ENCODE measurements at regions not wholly inside any gene's neighbourhood (a gene's known extent, or its start where the extent isn't known, plus 50 kb on each side); places are given as distances from the start of the nearest gene placed in this dataset.
"Not testable (repeated sequence)": the region's sequence is repeated elsewhere in the genome, so short reads cannot be mapped to it uniquely, and the experiment has no call there.

GRCh38 chr15:62272290-62272689 lies 107.2 kb upstream of the C2CD4B start:
- no peak overlapping the region for H3K27ac ChIP-seq
- no peak for TF ChIP-seq CTCF (IDR thresholded peaks at IDR 0.05)
- no peak for TF ChIP-seq ZFX (IDR thresholded peaks at IDR 0.05; ENCODE audit: borderline replicate concordance)

GRCh38 chr15:62275831-62276230 lies 110.7 kb upstream of the C2CD4B start:
- TF ChIP-seq CTCF (IDR thresholded peaks at IDR 0.05): no peak
- TF ChIP-seq ZFX (IDR thresholded peaks at IDR 0.05; ENCODE audit: borderline replicate concordance): no peak
- no peak overlapping the region for H3K27ac ChIP-seq

GRCh38 chr15:62277816-62278394 lies 112.8 kb upstream of the C2CD4B start:
- TF ChIP-seq CTCF (IDR thresholded peaks at IDR 0.05): no peak
- no peak for TF ChIP-seq ZFX (IDR thresholded peaks at IDR 0.05; ENCODE audit: borderline replicate concordance)
- H3K27ac ChIP-seq: no peak overlapping the region

GRCh38 chr15:62278534-62278933 lies 113.4 kb upstream of the C2CD4B start:
- no peak overlapping the region for H3K27ac ChIP-seq

GRCh38 chr15:62279041-62279440 lies 114.0 kb upstream of the C2CD4B start:
- H3K27ac ChIP-seq: no peak overlapping the region
- TF ChIP-seq CTCF (IDR thresholded peaks at IDR 0.05) (no peak), ZFX (IDR thresholded peaks at IDR 0.05; ENCODE audit: borderline replicate concordance) (no peak)

More at GRCh38 chr15:62278534-62278933, 113.4 kb upstream of the C2CD4B start:
- TF ChIP-seq CTCF (IDR thresholded peaks at IDR 0.05): no peak
- no peak for TF ChIP-seq ZFX (IDR thresholded peaks at IDR 0.05; ENCODE audit: borderline replicate concordance)

GRCh38 chr15:62280625-62281024 lies 115.5 kb upstream of the C2CD4B start:
- no peak overlapping the region for H3K27ac ChIP-seq
- no peak for TF ChIP-seq CTCF (IDR thresholded peaks at IDR 0.05)
- TF ChIP-seq ZFX (IDR thresholded peaks at IDR 0.05; ENCODE audit: borderline replicate concordance): no peak

GRCh38 chr15:62281801-62282200 lies 116.7 kb upstream of the C2CD4B start:
- H3K27ac ChIP-seq: not testable (repeated sequence)

All from 22Rv1 (cell line).